GM12878 (cell line): ENCODE measurements at regions not wholly inside any gene's neighbourhood (a gene's known extent, or its start where the extent isn't known, plus 50 kb on each side); places are given as distances from the start of the nearest gene placed in this dataset.

Experiments
- ATAC-seq: fragments of 200-7000 bp; cut with Tn5 transposase; 3 replicates; pipeline ENCODE4 v1.9.1; 2020; ENCODE audit warnings: mild to moderate bottlenecking, moderate library complexity
- BruUV-seq: library from RNA; stranded (reverse); fragments of 400-500 nt; replicated peaks from 2 replicates; lab custom pipeline; 2021; lab: Mats Ljungman, UMichigan
- CTCF ChIA-PET: fragments of 300-600 bp; sonication (Branson Sonifier 250); formaldehyde crosslinking; extraction: SDS; loops from one replicate; lab custom pipeline; 2021; ENCODE audit warnings: inconsistent platforms; lab: Yijun Ruan, JAX
- POLR2A ChIA-PET: fragments of 350-600 bp; formaldehyde crosslinking; extraction: SDS; loops from one replicate; lab custom pipeline; 2021; ENCODE audit warnings: inconsistent platforms; lab: Charles Lee
- RAD21 ChIA-PET: fragments of 300-600 bp; sonication (Branson Sonifier 250); formaldehyde crosslinking; loops from one replicate; lab custom pipeline; 2023; ENCODE audit warnings: antibody characterized with exemption; ENCODE audit not compliant: unreplicated experiment; lab: Charles Lee
- SMC1A ChIA-PET: fragments of 300-600 bp; sonication (Branson Sonifier 250); formaldehyde crosslinking; loops from one replicate; lab custom pipeline; 2023; ENCODE audit not compliant: unreplicated experiment, uncharacterized antibody; lab: Charles Lee
- DNase-seq: peaks from one replicate; pipeline ENCODE4 v3.0.0-alpha.2; 2011; ENCODE audit warnings: low read depth, low spot score
- FAIRE-seq: peaks from 3 replicates; lab custom pipeline; 2011; peaks lifted over from hg19 to GRCh38; lab: Jason Lieb, UNC
- H2AFZ ChIP-seq: 2 replicates; pipeline ENCODE4 v1.6.0; 2011; ENCODE audit warnings: low read depth, low read length, control low read depth; ENCODE audit not compliant: control insufficient read depth
- H3K27ac ChIP-seq: 2 replicates; pipeline ENCODE4 v1.5.1; 2011; ENCODE audit warnings: control low read depth; ENCODE audit not compliant: control insufficient read depth, insufficient read depth
- H3K27me3 ChIP-seq, 2 experiments: replicated peaks in 1 of 2; 2 replicates each; pipeline versions ENCODE4 v1.6.0 to v1.6.1; 2011; ENCODE audit warnings: low read length in 1 of 2; ENCODE audit not compliant: control insufficient read depth in 2 of 2, insufficient read depth in 2 of 2
- H3K36me3 ChIP-seq, 2 experiments: 2 replicates each; pipeline ENCODE4 v1.5.1; 2011; ENCODE audit warnings: low read length in 1 of 2; ENCODE audit not compliant: control insufficient read depth in 2 of 2, insufficient read depth in 2 of 2
- H3K4me1 ChIP-seq: 2 replicates; pipeline ENCODE4 v1.6.1; 2011; ENCODE audit warnings: mild to moderate bottlenecking, low read length, moderate library complexity, mixed read lengths; ENCODE audit not compliant: control insufficient read depth, insufficient read depth
- H3K4me2 ChIP-seq: 2 replicates; pipeline ENCODE4 v1.6.0; 2011; ENCODE audit warnings: control low read depth; ENCODE audit not compliant: control insufficient read depth, insufficient read depth
- H3K4me3 ChIP-seq: fragments of 200-600 bp; sonication (generic); 2 replicates; pipeline ENCODE4 v1.5.1; 2016
- H3K79me2 ChIP-seq: 2 replicates; pipeline ENCODE4 v1.6.0; 2011; ENCODE audit warnings: low read length; ENCODE audit not compliant: control insufficient read depth, insufficient read depth
- H3K9ac ChIP-seq: 2 replicates; pipeline ENCODE4 v1.8.0; 2011; ENCODE audit warnings: low read length, control low read depth, mixed read lengths; ENCODE audit not compliant: control insufficient read depth, insufficient read depth
- H3K9me3 ChIP-seq: replicated peaks from 3 replicates; pipeline ENCODE4 v1.5.1; 2011; ENCODE audit warnings: mild to moderate bottlenecking, low read length; ENCODE audit not compliant: control insufficient read depth, insufficient read depth
- H4K20me1 ChIP-seq: 2 replicates; pipeline ENCODE4 v1.6.0; 2011; ENCODE audit not compliant: control insufficient read depth, insufficient read depth
- CEBPZ ChIP-seq: fragments of 150-350 bp; IDR thresholded peaks from 2 replicates; pipeline ENCODE4 v1.6.1; 2016; ENCODE audit warnings: low read depth, low read length
- CHD4 ChIP-seq: fragments of 200-600 bp; sonication (generic); IDR thresholded peaks from 2 replicates; pipeline ENCODE4 v1.6.1; 2016; ENCODE audit warnings: mild to moderate bottlenecking
- E4F1 ChIP-seq: fragments of 450-650 bp; IDR thresholded peaks from 2 replicates; pipeline ENCODE4 v1.6.1; 2018; ENCODE audit warnings: borderline replicate concordance, mild to moderate bottlenecking; ENCODE audit not compliant: partially characterized antibody
- ETV6 ChIP-seq, 2 experiments: fragments of 450-650 bp in 1 of 2; IDR thresholded peaks in 1 of 2; conservative IDR thresholded peaks in 1 of 2; 2 replicates each; pipeline ENCODE4 v1.6.1; 2014; ENCODE audit warnings: antibody characterized with exemption in 1 of 2, borderline replicate concordance in 1 of 2, low read depth in 1 of 2, mild to moderate bottlenecking in 1 of 2, moderate library complexity in 1 of 2
- FOXK2 ChIP-seq: fragments of 450-650 bp; IDR thresholded peaks from 2 replicates; pipeline ENCODE4 v1.6.1; 2017; ENCODE audit warnings: mild to moderate bottlenecking, moderate library complexity
- JUNB ChIP-seq: IDR thresholded peaks from 2 replicates; pipeline ENCODE4 v1.6.1; 2016; ENCODE audit warnings: antibody characterized with exemption, mild to moderate bottlenecking
- MYB ChIP-seq: fragments of 150-350 bp; IDR thresholded peaks from 2 replicates; pipeline ENCODE4 v1.6.1; 2014; ENCODE audit warnings: mild to moderate bottlenecking, low read depth, low read length, borderline replicate concordance
- PAX5 ChIP-seq: IDR thresholded peaks from 2 replicates; pipeline ENCODE4 v1.6.1; 2011; ENCODE audit warnings: low read depth, low read length, borderline replicate concordance
- POLR2A ChIP-seq: IDR thresholded peaks from 2 replicates; pipeline ENCODE4 v1.6.1; 2011; ENCODE audit warnings: low read depth, mild to moderate bottlenecking, low read length
- RBBP5 ChIP-seq: fragments of 200-600 bp; sonication (generic); conservative IDR thresholded peaks from 2 replicates; pipeline ENCODE4 v1.6.1; 2016
- REST ChIP-seq: IDR thresholded peaks from 2 replicates; pipeline ENCODE4 v1.6.1; 2012; ENCODE audit warnings: mild to moderate bottlenecking, low read depth, low read length
- SMAD5 ChIP-seq: IDR thresholded peaks from 2 replicates; pipeline ENCODE4 v1.6.1; 2016; ENCODE audit warnings: antibody characterized with exemption, low read depth
- SMARCA5 ChIP-seq: fragments of 450-650 bp; IDR thresholded peaks from 2 replicates; pipeline ENCODE4 v1.6.1; 2017; ENCODE audit warnings: mild to moderate bottlenecking
- YY1 ChIP-seq: IDR thresholded peaks from 2 replicates; pipeline ENCODE4 v1.6.1; 2011; ENCODE audit warnings: low read depth, mild to moderate bottlenecking, low read length
- ZBED1 ChIP-seq: IDR thresholded peaks from 2 replicates; pipeline ENCODE4 v1.6.1; 2016; ENCODE audit warnings: borderline replicate concordance
- ZNF207 ChIP-seq: fragments of 450-650 bp; IDR thresholded peaks from 2 replicates; pipeline ENCODE4 v1.6.1; 2014; ENCODE audit warnings: antibody characterized with exemption, mild to moderate bottlenecking, borderline replicate concordance
- ZZZ3 ChIP-seq: IDR thresholded peaks from 2 replicates; pipeline ENCODE4 v1.6.1; 2011; ENCODE audit warnings: low read depth; ENCODE audit not compliant: control insufficient read depth, insufficient read length
- in situ Hi-C: fragments of 300-500 bp; cut with MboI; formaldehyde crosslinking; loops from 9 replicates; pipeline ENCODE4 v1.14.3; 2018; ENCODE audit warnings: mixed read lengths
- intact Hi-C: fragments of 100-400 bp; cut with micrococcal nuclease; formaldehyde crosslinking; loops from one replicate; pipeline ENCODE4 v1.14.2; 2022; ENCODE audit not compliant: unreplicated experiment

- TF ChIP-seq YY1 (no peak), MYB (no peak), SMARCA5 (no peak), CHD4 (no peak), JUNB (no peak), REST (no peak), FOXK2 (no peak), ETV6 (conservative IDR thresholded peaks at IDR 0.05 in 1 of 2, IDR thresholded peaks at IDR 0.05 in 1 of 2; ENCODE audit: borderline replicate concordance in 1 of 2, low read depth in 1 of 2) (no peak)
- TF ChIP-seq, all 136 proteins: peak for 0
Measured at GRCh38 chr10:109783286-109783685, 140.0 kb downstream of the XPNPEP1 start (continued).

- H3K9me3 ChIP-seq, result no peaks in the 10 kb centered on the region
- no peak overlapping the region for H2AFZ ChIP-seq
- ChIA-PET CTCF (interaction anchor here (0.5 kb wide), 1 partner anchor 76 kb away, joined by 3 read pairs; no protein-coding TSS in a partner anchor), SMC1A (no interaction called here), RAD21 (no interaction called here), POLR2A (no interaction called here)
- in situ Hi-C loops, result no loop called here
- no peaks in the 10 kb centered on the region for H4K20me1 ChIP-seq
- FAIRE-seq, result no peak
- no peaks in the 10 kb centered on the region for H3K4me1 ChIP-seq
- intact Hi-C loops, result no loop called here
- H3K4me3 ChIP-seq, result no peak overlapping the region
- no peaks in the 10 kb centered on the region for H3K36me3 ChIP-seq
- H3K27ac ChIP-seq, result no peak overlapping the region
- no peaks in the 10 kb centered on the region for H3K79me2 ChIP-seq
- no peak for DNase-seq
- no peak overlapping the region for H3K4me2 ChIP-seq
- no TSS peak for BruUV-seq
- ATAC-seq, result no peak
- H3K27me3 ChIP-seq, result no peaks in the 10 kb centered on the region
- H3K9ac ChIP-seq, result no peak overlapping the region
- TF ChIP-seq SMAD5, result no peak
- no peak for TF ChIP-seq RBBP5
- TF ChIP-seq ZNF207, result no peak
- TF ChIP-seq CEBPZ, result no peak
- TF ChIP-seq ZZZ3, result no peak
- no peak for TF ChIP-seq POLR2A
- no peak for TF ChIP-seq ZBED1
- no peak for TF ChIP-seq PAX5
- no peak for TF ChIP-seq E4F1
Measured at GRCh38 chr10:109780997-109781396, 142.3 kb downstream of the XPNPEP1 start.
